Small intestine (tissue), 7 donors: ENCODE measurements at regions not wholly inside any gene's neighbourhood (a gene's known extent, or its start where the extent isn't known, plus 50 kb on each side); places are given as distances from the start of the nearest gene placed in this dataset.

ENCODE experiments used
- DNase-seq, 2 donors: peaks; one replicate each; pipeline versions ENCODE4 v3.0.0 to v3.0.0-alpha.2; 2013
- FAIRE-seq: peaks from 2 replicates; lab custom pipeline; 2012; peaks lifted over from hg19 to GRCh38; lab: Jason Lieb, UNC
- H3K27ac ChIP-seq, 3 donors: one replicate each; pipeline ENCODE4 v1.5.1; 2013; ENCODE audit warnings: low read length in 2 of 3, mild to moderate bottlenecking in 2 of 3, control low read depth in 1 of 3, inconsistent platforms in 1 of 3, low read depth in 1 of 3, moderate library complexity in 1 of 3
- H3K27me3 ChIP-seq, 3 donors: one replicate each; pipeline ENCODE4 v1.6.1; 2013; ENCODE audit warnings: low read length in 3 of 3, inconsistent platforms in 1 of 3; ENCODE audit not compliant: control insufficient read depth in 3 of 3, insufficient read depth in 3 of 3
- H3K36me3 ChIP-seq, 3 donors: one replicate each; pipeline ENCODE4 v1.6.1; 2013; ENCODE audit warnings: low read length in 3 of 3, inconsistent platforms in 1 of 3, low read depth in 1 of 3, mild to moderate bottlenecking in 1 of 3, moderate library complexity in 1 of 3; ENCODE audit not compliant: control insufficient read depth in 3 of 3, insufficient read depth in 2 of 3
- H3K4me1 ChIP-seq, 3 donors: one replicate each; pipeline ENCODE4 v1.6.1; 2013; ENCODE audit warnings: low read length in 2 of 3, inconsistent platforms in 1 of 3, low read depth in 1 of 3, mild to moderate bottlenecking in 1 of 3, moderate library complexity in 1 of 3; ENCODE audit not compliant: control insufficient read depth in 3 of 3, insufficient read depth in 2 of 3
- H3K4me3 ChIP-seq, 3 donors: one replicate each; pipeline ENCODE4 v1.5.1; 2013; ENCODE audit warnings: low read length in 3 of 3, control low read depth in 1 of 3, inconsistent platforms in 1 of 3, low read depth in 1 of 3, mild to moderate bottlenecking in 1 of 3, moderate library complexity in 1 of 3
- H3K9me3 ChIP-seq, 2 donors: one replicate each; pipeline ENCODE4 v1.6.1; 2013; ENCODE audit warnings: low read depth in 1 of 2, low read length in 1 of 2; ENCODE audit not compliant: control insufficient read depth in 2 of 2, insufficient read depth in 1 of 2
- WGBS, 3 donors: extraction: QIAGEN DNeasy Blood & Tissue Kit; methylation state at CpG; one replicate each; pipeline ENCODE4 v1.1.7; 2013; 5-methylcytosine and 5-hydroxymethylcytosine counted together
- donor health status: healthy with polysubstance abuse.
- donor health status: control.
- donor health status: control.
- donor health status: Bipolar disorder and iron deficiency.
- donor health status: healthy.

GRCh38 chr10:110437351-110437605 is 60.4 kb upstream of the DUSP5 start:
- 70 to 92% (median 83%) methylated on average over 3 of the region's 3 CpGs for WGBS, 3 donors
- no peaks in the 10 kb centered on the region for H3K4me1 ChIP-seq
- H3K27ac ChIP-seq: no peak overlapping the region
- no peak for FAIRE-seq
- no peak for DNase-seq
- no peaks in the 10 kb centered on the region for H3K36me3 ChIP-seq
- no peak overlapping the region for H3K4me3 ChIP-seq
- H3K27me3 ChIP-seq: no peaks in the 10 kb centered on the region
- H3K9me3 ChIP-seq: no peaks in the 10 kb centered on the region

GRCh38 chr10:110437761-110438341 is 59.9 kb upstream of the DUSP5 start:
- DNase-seq (no peak), FAIRE-seq (no peak)
- Histone ChIP-seq H3K4me3 (no peak overlapping the region), H3K9me3 (no peaks in the 10 kb centered on the region), H3K4me1 (no peaks in the 10 kb centered on the region), H3K36me3 (no peaks in the 10 kb centered on the region), H3K27me3 (no peaks in the 10 kb centered on the region), H3K27ac (no peak overlapping the region)
- 91 to 97% (median 93%) methylated on average over 11 of the region's 11 CpGs for WGBS, 3 donors

- H3K36me3 ChIP-seq: no peaks in the 10 kb centered on the region
- H3K4me1 ChIP-seq: no peaks in the 10 kb centered on the region
- FAIRE-seq (no peak), DNase-seq (no peak)
- H3K27me3 ChIP-seq: no peaks in the 10 kb centered on the region
- no peak overlapping the region for H3K27ac ChIP-seq
- no peak overlapping the region for H3K4me3 ChIP-seq
- WGBS, 3 donors: 87 to 98% (median 91%) methylated on average over 4 of the region's 4 CpGs
- no peaks in the 10 kb centered on the region for H3K9me3 ChIP-seq
Measured at GRCh38 chr10:110442746-110443145, 55.0 kb upstream of the DUSP5 start.

GRCh38 chr10:110443239-110444003 is 54.3 kb upstream of the DUSP5 start:
- DNase-seq (no peak), FAIRE-seq (no peak)
- Histone ChIP-seq H3K27ac (no peak overlapping the region), H3K4me3 (no peak overlapping the region), H3K9me3 (no peaks in the 10 kb centered on the region), H3K4me1 (no peaks in the 10 kb centered on the region), H3K27me3 (no peaks in the 10 kb centered on the region), H3K36me3 (no peaks in the 10 kb centered on the region)
- 92 to 97% (median 94%) methylated on average over 12 of the region's 12 CpGs for WGBS, 3 donors

GRCh38 chr10:110444004-110444337 is 53.7 kb upstream of the DUSP5 start:
- Histone ChIP-seq H3K27me3 (no peaks in the 10 kb centered on the region), H3K4me1 (no peaks in the 10 kb centered on the region), H3K36me3 (no peaks in the 10 kb centered on the region), H3K4me3 (no peak overlapping the region), H3K27ac (no peak overlapping the region), H3K9me3 (no peaks in the 10 kb centered on the region)
- FAIRE-seq: no peak
- DNase-seq: no peak

GRCh38 chr10:110445871-110446270 is 51.8 kb upstream of the DUSP5 start:
- Histone ChIP-seq H3K9me3 (no peaks in the 10 kb centered on the region), H3K4me1 (no peaks in the 10 kb centered on the region), H3K27ac (no peak overlapping the region), H3K27me3 (no peaks in the 10 kb centered on the region), H3K4me3 (no peak overlapping the region), H3K36me3 (no peaks in the 10 kb centered on the region)
- FAIRE-seq (no peak), DNase-seq (no peak)
- 83 to 90% (median 88%) methylated on average over 6 of the region's 6 CpGs for WGBS, 3 donors

GRCh38 chr10:110446277-110446676 is 51.4 kb upstream of the DUSP5 start:
- FAIRE-seq: no peak
- WGBS, 3 donors: 85 to 95% (median 95%) methylated on average over 1 of the region's 1 CpG

GRCh38 chr10:110446954-110447608 is 50.6 kb upstream of the DUSP5 start:
- no peak for FAIRE-seq
- H3K9me3 ChIP-seq: no peaks in the 10 kb centered on the region
- H3K4me1 ChIP-seq: no peaks in the 10 kb centered on the region
- H3K27me3 ChIP-seq: no peaks in the 10 kb centered on the region
- WGBS, 3 donors: 73 to 79% (median 76%) methylated on average over 6 of the region's 6 CpGs
- no peak overlapping the region for H3K4me3 ChIP-seq
- H3K36me3 ChIP-seq: no peaks in the 10 kb centered on the region
- DNase-seq: no peak
- H3K27ac ChIP-seq: no peak overlapping the region

More at GRCh38 chr10:110446277-110446676, 51.4 kb upstream of the DUSP5 start:
- H3K9me3 ChIP-seq: no peaks in the 10 kb centered on the region
- DNase-seq: no peak
- no peaks in the 10 kb centered on the region for H3K36me3 ChIP-seq
- no peaks in the 10 kb centered on the region for H3K4me1 ChIP-seq
- H3K4me3 ChIP-seq: no peak overlapping the region
- no peak overlapping the region for H3K27ac ChIP-seq
- no peaks in the 10 kb centered on the region for H3K27me3 ChIP-seq
